Kidney tubule cell (primary cell): ENCODE measurements at regions not wholly inside any gene's neighbourhood (a gene's known extent, or its start where the extent isn't known, plus 50 kb on each side); places are given as distances from the start of the nearest gene placed in this dataset.

Experiments used
- DNase-seq: peaks from one replicate; pipeline ENCODE4 v3.0.0-alpha.2; 2018; ENCODE audit warnings: low spot score

GRCh38 chr13:109510013-109510412 lies 276.4 kb downstream of the IRS2 start:
- DNase-seq, result no peak

- peak; percentile 6 for DNase-seq
These were observed 277.1 kb downstream of the IRS2 start for GRCh38 chr13:109509154-109509900.

GRCh38 chr13:109500146-109500773 lies 286.1 kb downstream of the IRS2 start:
- no peak for DNase-seq

DNA sequence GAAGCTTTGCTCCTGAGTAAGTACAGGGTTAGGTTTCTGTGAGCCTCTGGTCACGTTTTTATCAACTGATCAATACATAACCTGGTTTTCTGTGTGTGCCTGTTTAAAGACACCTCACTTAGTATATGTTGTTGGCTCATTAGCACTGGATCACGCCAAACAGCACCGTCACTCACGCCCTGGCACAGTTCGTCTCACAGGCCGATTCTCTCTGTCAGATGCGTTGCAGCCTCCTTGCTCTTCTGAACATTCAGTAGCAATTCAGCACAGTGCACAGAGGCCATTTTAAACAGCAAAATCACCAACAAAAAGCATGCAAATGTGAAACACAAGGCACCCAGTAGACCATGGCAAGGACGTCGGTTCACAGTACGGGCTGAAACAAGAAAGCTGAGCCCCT lies 288.5 kb downstream of the IRS2 start:
- DNase-seq, result no peak

GRCh38 chr13:109496216-109496615 lies 290.2 kb downstream of the IRS2 start:
- no peak for DNase-seq

- DNase-seq, result no peak
These were observed 291.4 kb downstream of the IRS2 start for GRCh38 chr13:109494925-109495369.

DNA sequence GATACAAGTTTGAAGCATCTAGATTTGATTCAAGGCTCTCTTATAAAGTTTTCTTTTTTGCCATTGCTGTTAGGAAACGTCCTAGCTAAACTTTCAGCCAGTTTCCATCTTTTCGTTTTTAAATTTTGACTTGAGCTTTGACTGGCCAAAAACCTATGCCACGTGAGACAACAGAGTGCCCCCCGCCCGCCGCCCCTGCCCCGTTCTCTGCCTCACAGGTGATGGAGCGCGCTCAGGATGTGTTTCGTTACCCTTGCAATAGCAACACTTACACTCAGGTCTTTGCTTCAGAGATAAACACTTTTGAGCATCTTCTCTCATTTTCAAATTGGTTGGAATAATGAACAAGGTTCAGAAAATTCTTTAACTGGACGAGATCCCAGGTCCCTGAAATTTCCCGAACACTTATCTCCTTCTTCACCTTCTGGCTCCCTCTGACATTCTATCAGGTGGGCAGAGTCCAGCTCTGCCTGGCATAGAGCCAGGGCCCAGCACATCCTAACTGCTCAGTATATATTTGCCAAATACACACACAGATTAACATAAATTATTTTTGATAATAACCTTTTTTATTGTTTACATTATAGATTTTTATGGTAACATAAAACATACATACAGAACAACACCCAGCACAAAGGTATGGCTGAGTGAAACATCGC lies 301.1 kb downstream of the IRS2 start:
- no peak for DNase-seq

- no peak for DNase-seq
These were observed 303.1 kb downstream of the IRS2 start for GRCh38 chr13:109483284-109483683.

DNA sequence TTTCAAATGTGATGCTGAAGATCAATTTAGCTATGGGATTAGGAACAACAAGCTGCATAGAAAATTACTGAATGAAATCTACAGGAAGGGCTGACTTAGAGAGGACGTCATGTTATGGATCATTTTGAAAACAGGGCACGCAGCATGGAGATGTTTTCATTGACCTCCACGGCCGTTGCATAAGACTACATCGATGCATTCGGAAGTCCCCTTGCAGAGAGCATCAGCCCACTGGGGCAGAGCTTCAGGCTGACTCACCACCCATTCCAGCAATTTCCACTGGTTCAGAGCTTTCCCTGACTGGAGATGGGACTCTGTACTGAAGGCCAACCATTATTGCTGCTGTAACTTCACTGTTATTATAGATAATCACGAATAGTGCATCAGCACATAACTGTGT lies 305.3 kb downstream of the IRS2 start:
- DNase-seq, result peak; percentile 23

- DNase-seq, result no peak
These were observed 306.1 kb downstream of the IRS2 start for GRCh38 chr13:109480011-109480955.

DNA sequence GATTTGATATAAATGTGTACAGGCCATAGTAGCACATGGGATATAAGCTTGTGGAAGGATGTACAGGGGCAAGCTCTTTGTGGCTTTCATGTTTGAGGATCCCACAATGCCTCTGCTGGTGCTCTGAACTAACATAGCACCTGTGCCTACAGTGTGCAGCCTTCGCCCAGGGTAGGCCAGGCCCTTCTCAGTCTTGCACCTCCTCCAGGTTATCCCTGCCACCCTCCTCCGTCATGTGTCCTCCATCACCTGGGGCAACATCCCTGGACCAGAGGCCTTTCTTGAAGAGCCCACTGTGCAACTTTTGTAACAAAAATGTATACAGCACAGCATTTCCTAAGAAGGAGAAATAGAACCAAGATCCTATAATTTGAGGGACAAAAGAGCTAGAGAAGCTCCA lies 306.8 kb downstream of the IRS2 start:
- no peak for DNase-seq

GRCh38 chr13:109476001-109476400 lies 310.4 kb downstream of the IRS2 start:
- peak; percentile 84 for DNase-seq

GRCh38 chr13:109468123-109468522 lies 318.3 kb downstream of the IRS2 start:
- peak; percentile 35 for DNase-seq

DNA sequence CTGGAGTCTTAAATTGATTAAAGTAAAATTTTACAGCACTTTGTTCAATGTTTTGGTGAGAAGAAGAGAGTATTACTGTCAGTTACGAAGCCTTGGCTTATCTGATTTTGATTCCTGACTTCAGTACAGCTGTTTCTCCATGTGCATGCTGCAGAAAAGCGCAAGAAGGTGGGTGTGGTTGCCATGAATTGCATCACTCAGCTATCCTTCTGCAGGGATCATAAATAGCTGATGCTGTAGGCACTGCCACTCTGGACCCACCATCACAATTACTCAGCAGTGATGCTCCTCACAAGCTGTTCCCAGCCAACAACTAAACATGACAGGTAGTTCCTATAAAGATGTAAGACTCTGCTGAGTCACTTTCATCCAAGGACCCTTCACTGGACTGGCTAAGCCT lies 321.2 kb downstream of the IRS2 start:
- DNase-seq, result no peak

DNA sequence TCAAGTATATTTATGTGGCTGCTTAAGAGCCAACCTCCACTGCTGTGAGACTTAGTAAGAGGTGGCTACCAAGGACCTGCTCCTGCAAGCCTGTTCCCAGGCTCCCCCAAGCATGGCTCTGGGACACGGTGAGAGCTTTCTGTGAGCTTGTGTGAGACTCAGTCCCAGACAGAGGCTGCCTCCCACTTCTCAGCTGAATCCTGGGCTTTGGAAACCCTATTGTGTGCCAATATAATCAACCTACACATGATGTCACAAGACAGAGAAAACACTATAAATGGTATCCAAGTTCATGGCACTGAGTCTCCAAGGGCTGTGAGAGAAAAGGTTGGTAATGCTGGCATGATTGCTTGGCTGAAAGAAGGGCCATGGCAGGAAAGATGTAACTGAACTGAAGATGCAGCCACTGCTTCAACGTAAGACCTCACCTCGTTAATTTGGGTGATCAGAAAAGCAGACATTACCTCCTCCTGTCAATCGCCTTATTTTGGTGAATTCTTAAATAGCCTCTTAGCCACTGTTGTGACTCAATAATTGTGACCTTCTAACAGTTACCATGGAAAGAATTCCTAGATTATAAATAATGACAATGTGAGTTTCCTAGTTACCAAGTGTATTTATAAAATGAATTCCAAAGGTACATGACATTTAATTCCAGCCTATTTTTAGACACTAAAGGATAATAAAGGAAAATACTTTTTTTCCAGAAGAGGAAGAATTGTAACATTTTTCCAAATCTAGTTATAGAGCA lies 332.0 kb downstream of the IRS2 start:
- no peak for DNase-seq

- DNase-seq, result no peak
These were observed 334.7 kb downstream of the IRS2 start for GRCh38 chr13:109451726-109452125.

DNA sequence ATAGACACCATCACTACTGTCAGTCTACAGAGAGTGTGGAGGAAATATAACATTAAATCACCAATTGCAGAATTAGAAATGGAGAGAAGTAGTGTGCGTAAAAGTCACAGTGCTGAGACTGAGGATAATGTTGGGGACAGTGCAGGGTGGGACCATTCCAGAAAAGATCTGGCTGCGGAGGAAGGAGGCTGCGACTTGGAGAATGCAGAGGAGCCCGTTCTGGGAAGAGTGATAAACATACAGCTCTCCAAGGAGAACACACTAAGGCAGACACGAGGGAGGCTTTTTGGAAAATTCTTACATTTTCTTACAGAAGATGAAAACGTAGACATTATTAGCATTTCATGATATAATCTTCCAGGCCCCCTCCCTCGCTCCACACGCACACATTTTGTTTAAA lies 337.8 kb downstream of the IRS2 start:
- DNase-seq, result no peak

GRCh38 chr13:109447667-109448066 lies 338.7 kb downstream of the IRS2 start:
- DNase-seq, result peak; percentile 43

- no peak for DNase-seq
These were observed 346.1 kb downstream of the IRS2 start for GRCh38 chr13:109440320-109440719.

- no peak for DNase-seq
These were observed 346.6 kb downstream of the IRS2 start for GRCh38 chr13:109439813-109440212.

DNA sequence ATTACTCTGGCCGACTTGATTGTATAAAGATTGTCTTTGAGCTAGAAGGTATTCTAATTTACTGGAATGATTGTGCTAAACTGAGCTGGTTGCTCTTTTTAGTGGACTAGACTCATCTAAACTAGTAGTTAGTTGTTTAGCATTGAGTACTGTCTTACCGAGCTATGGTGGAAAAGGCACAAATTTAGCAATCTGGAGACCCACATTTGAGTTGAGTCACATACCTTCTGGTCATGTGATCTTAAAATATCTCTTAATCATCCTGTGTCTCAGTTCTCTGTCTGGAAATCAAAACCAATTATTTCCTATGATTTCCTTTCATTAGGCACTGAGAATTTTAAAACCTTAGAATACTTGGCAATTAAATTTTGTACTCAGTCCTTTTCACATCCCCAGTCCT lies 349.5 kb downstream of the IRS2 start:
- DNase-seq, result no peak
